ENCODE measurements at regions not wholly inside any gene's neighbourhood (a gene's known extent, or its start where the extent isn't known, plus 50 kb on each side); places are given as distances from the start of the nearest gene placed in this dataset.

DNA sequence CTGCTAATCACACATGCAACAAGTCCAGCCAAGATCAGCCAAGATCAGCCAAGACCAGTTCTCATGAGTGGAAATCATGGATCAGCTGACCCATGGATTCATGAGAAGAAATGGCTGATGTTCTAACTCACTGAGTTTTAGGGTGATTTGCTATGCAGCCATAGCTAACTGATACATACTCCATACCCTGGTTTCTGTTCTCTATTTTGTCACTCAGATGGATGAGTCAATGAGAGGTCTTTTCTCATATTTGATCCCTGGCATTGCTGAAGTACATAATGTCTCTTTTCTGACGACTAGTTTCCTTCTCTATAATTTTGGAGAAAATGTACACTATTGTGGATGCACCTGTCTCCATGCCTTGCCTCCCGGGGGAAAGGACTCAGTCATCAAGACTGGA lies 118.4 kb upstream of the LY86 start:
- TF ChIP-seq, protein P1, sequence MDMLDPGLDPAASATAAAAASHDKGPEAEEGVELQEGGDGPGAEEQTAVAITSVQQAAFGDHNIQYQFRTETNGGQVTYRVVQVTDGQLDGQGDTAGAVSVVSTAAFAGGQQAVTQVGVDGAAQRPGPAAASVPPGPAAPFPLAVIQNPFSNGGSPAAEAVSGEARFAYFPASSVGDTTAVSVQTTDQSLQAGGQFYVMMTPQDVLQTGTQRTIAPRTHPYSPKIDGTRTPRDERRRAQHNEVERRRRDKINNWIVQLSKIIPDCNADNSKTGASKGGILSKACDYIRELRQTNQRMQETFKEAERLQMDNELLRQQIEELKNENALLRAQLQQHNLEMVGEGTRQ (IDR thresholded peaks at IDR 0.05), result no peak
- TF ChIP-seq, protein P2, sequence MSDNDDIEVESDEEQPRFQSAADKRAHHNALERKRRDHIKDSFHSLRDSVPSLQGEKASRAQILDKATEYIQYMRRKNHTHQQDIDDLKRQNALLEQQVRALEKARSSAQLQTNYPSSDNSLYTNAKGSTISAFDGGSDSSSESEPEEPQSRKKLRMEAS (IDR thresholded peaks at IDR 0.05), result no peak
- TF ChIP-seq, protein P3, sequence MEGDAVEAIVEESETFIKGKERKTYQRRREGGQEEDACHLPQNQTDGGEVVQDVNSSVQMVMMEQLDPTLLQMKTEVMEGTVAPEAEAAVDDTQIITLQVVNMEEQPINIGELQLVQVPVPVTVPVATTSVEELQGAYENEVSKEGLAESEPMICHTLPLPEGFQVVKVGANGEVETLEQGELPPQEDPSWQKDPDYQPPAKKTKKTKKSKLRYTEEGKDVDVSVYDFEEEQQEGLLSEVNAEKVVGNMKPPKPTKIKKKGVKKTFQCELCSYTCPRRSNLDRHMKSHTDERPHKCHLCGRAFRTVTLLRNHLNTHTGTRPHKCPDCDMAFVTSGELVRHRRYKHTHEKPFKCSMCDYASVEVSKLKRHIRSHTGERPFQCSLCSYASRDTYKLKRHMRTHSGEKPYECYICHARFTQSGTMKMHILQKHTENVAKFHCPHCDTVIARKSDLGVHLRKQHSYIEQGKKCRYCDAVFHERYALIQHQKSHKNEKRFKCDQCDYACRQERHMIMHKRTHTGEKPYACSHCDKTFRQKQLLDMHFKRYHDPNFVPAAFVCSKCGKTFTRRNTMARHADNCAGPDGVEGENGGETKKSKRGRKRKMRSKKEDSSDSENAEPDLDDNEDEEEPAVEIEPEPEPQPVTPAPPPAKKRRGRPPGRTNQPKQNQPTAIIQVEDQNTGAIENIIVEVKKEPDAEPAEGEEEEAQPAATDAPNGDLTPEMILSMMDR (IDR thresholded peaks at IDR 0.05), result no peak
- no peak for TF ChIP-seq NPAS2 (CRISPR knock-in tag; IDR thresholded peaks at IDR 0.05; ENCODE audit: borderline replicate concordance)

Measured in A549 (cell line).